ENCODE measurements at regions not wholly inside any gene's neighbourhood (a gene's known extent, or its start where the extent isn't known, plus 50 kb on each side); places are given as distances from the start of the nearest gene placed in this dataset.

- TF ChIP-seq SIN3A (IDR thresholded peaks at IDR 0.05; ENCODE audit: borderline replicate concordance, insufficient read depth, low read length) (no peak), POLR2AphosphoS5 (IDR thresholded peaks at IDR 0.05; ENCODE audit: low read depth, low read length) (no peak), FOXP2 (optimal IDR thresholded peaks at IDR 0.05; ENCODE audit: borderline replicate concordance, extremely low read depth, extremely low read length, insufficient read depth) (no peak), TAF1 (IDR thresholded peaks at IDR 0.05; ENCODE audit: borderline replicate concordance, insufficient read depth, low read length) (no peak)
- TF ChIP-seq, protein P1, sequence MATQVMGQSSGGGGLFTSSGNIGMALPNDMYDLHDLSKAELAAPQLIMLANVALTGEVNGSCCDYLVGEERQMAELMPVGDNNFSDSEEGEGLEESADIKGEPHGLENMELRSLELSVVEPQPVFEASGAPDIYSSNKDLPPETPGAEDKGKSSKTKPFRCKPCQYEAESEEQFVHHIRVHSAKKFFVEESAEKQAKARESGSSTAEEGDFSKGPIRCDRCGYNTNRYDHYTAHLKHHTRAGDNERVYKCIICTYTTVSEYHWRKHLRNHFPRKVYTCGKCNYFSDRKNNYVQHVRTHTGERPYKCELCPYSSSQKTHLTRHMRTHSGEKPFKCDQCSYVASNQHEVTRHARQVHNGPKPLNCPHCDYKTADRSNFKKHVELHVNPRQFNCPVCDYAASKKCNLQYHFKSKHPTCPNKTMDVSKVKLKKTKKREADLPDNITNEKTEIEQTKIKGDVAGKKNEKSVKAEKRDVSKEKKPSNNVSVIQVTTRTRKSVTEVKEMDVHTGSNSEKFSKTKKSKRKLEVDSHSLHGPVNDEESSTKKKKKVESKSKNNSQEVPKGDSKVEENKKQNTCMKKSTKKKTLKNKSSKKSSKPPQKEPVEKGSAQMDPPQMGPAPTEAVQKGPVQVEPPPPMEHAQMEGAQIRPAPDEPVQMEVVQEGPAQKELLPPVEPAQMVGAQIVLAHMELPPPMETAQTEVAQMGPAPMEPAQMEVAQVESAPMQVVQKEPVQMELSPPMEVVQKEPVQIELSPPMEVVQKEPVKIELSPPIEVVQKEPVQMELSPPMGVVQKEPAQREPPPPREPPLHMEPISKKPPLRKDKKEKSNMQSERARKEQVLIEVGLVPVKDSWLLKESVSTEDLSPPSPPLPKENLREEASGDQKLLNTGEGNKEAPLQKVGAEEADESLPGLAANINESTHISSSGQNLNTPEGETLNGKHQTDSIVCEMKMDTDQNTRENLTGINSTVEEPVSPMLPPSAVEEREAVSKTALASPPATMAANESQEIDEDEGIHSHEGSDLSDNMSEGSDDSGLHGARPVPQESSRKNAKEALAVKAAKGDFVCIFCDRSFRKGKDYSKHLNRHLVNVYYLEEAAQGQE (IDR thresholded peaks at IDR 0.05; ENCODE audit: insufficient read depth in 1 of 2, low read depth in 2 of 2, low read length in 2 of 2) = no peak
Observed at GRCh38 chr15:81766829-81767475, 278.9 kb downstream of the MEX3B start.

All from PFSK-1 (cell line).